Activated CD8-positive, alpha-beta memory T cell treated with anti-CD3 and anti-CD28 coated beads for 48 hours (primary cell): ENCODE measurements at regions not wholly inside any gene's neighbourhood (a gene's known extent, or its start where the extent isn't known, plus 50 kb on each side); places are given as distances from the start of the nearest gene placed in this dataset.
"Not testable (repeated sequence)": the region's sequence is repeated elsewhere in the genome, so short reads cannot be mapped to it uniquely, and the experiment has no call there.

ENCODE experiments used
- DNase-seq, 3 experiments: peaks; one replicate each; pipeline ENCODE4 v3.0.0-alpha.2; 2020; ENCODE audit warnings: low read depth in 2 of 3, low spot score in 2 of 3

- no peak for DNase-seq
These were observed 572.9 kb upstream of the SGCD start for GRCh38 chr5:155753943-155754581.

- no peak for DNase-seq
These were observed 567.7 kb upstream of the SGCD start for GRCh38 chr5:155759252-155759651.

DNA sequence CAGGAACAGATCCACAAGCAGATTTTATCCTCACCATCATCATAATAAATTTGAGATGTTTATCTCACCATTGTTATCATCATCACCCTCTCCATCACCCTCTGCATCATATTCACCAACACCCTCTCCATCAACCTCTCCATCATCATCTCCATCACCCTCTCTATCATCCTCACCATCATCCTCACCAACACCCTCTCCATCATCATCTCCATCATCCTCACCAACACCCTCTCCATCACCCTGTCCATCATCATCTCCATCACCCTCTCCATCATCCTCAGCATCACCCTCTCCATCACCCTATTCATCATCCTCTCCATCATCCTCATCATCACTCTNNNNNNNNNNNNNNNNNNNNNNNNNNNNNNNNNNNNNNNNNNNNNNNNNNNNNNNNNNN lies 567.0 kb upstream of the SGCD start:
- DNase-seq: no peak

- no peak for DNase-seq
These were observed 565.5 kb upstream of the SGCD start for GRCh38 chr5:155761502-155761901.

DNA sequence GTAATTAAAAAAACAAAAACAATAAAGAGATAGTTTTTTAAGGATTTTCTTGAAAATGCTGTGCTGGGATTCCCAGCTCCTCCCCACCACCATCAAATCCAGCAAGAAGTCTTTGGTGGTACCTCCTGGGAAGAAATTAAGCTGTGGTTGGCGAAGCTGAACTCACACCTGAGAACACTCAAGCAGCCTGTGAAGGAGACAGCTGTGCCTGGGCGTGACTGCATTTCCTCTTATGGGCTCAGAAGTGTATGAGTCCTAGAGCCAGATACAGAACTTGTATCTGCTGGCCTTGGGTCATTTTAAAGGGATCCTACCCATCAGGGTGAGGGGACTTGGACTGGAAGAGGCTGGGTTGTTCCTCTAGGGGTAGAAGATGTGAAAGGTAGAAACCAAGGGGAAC lies 561.2 kb upstream of the SGCD start:
- no peak for DNase-seq

GRCh38 chr5:155767470-155767869 lies 559.5 kb upstream of the SGCD start:
- DNase-seq: no peak

- no peak for DNase-seq
These were observed 558.6 kb upstream of the SGCD start for GRCh38 chr5:155768332-155768731.

- DNase-seq: no peak
These were observed 554.8 kb upstream of the SGCD start for GRCh38 chr5:155772009-155772662.

- DNase-seq: no peak
These were observed 553.3 kb upstream of the SGCD start for GRCh38 chr5:155773680-155774079.

DNA sequence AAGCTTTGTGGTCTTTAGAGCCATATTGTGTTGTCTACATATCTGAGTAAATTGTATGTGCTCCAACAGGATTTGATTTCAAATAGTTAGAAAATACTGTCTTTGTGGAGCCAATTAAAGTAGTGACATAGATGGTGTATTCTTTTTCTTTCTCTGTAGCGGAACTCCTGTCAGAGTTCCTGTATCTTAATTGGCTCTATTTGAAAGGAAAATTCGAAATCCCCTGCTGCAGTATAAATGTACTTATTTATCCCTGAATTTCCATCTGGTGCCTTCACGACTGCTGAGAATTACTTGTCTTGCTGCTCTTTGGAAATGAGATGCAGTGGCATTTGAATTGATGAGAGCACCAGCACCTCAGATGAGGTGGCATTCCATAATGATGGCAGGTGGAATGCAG lies 546.7 kb upstream of the SGCD start:
- no peak for DNase-seq

GRCh38 chr5:155783246-155783645 lies 543.7 kb upstream of the SGCD start:
- no peak for DNase-seq

- DNase-seq: no peak
These were observed 543.2 kb upstream of the SGCD start for GRCh38 chr5:155783791-155784190.

DNA sequence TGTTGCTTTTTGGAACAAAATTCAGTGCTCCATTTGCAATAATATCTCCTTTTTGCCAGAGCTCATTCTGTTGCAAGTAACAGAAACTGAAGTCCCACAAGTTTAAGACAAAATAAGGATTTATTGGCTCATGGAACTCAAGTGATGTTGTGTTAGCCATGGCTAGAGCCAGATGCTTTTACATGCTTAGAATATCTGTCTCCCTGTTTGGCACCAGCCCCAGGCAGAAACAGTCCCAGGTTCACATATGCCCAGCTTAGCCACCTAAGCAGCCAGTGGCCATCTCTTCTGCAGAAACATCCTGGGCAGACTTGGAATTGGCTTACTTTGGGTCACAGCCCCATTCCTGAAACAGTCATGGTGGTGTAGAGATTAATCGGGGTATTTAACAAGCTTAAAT lies 540.9 kb upstream of the SGCD start:
- no peak for DNase-seq

DNA sequence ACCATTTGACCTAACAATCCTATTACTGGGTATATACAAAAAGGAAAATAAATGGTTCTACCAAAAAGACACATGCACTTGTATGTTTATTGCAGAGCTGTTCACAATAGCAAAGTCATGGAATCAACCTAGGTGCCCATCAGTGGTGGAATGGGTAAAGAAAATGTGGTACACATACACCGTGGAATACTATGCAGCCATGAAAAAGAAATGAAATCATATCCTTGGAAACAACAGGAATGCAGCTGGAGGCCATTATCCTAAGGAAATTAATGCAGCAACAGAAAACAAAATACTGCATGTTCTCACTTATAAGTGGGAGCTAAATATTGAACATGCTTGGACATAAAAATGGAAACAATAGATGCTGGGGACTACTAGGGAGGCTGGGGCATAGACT lies 534.1 kb upstream of the SGCD start:
- no peak for DNase-seq

DNA sequence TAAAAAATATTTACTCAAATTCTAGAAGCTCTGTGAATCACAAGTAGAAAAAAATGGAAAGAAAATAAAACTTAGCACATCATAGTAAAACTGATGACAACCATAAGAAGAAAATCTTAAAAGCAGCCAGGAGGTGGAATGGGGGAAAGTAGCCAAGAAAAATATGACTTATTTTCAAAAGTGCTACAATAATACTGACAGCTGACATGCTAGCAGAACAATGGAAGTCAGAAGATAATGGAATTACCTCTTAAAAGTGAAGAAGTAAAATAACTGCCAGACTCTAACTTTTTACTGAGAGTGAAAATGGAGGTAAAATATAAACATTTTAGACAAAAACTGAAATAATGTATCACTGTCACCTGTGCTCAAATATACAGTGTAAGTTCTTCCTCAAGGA lies 532.2 kb upstream of the SGCD start:
- DNase-seq: no peak

DNA sequence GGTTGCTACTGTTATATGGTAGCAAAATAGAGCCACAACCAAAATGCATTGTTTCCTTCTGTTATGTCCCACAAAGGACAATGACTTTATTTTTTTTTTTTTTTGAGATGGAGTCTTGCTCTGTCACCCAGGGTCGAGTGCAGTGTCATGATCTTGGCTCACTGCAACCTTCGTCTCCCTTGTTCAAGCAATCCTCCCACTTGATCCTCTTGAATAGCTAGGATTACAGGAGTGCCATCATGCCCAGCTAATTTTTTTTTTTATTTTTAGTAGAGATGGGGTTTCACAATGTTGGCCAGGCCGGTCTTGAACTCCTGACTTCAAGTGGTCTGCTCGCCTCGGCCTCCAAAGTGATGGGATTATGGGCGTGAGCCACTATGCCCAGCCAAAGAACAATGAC lies 527.7 kb upstream of the SGCD start:
- DNase-seq: no peak

DNA sequence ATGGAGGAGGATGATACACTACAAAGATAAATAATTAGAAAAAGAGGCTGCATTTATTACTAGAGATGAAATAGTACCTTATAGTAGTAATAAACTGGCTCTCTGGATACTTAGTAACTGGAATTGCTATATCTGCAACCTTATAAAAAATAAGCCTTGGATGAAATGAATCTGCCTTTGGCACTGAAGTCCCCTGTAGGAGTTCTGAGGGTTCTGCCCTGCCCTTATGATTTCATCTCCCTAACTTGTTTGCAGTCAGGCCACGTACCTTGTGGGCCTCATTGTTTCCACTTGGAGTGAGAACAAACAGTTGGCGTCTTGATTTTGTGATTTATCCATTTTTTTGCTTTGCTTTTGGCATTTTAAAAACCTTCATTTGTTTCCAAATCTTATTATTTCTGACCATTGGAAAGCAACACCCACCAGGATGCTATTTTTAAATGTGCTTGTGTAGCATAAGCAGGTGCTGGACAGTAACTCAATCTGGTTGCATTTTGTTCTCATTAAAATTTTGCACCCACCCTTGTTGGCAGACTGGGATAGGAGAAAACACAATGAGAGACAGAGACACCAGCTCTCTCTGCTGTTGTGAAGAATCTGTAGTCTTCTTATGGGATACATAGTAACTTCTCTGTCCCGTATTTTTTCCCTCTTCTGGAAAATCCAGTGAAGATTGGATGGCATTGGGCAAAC lies 518.9 kb upstream of the SGCD start:
- no peak for DNase-seq

DNA sequence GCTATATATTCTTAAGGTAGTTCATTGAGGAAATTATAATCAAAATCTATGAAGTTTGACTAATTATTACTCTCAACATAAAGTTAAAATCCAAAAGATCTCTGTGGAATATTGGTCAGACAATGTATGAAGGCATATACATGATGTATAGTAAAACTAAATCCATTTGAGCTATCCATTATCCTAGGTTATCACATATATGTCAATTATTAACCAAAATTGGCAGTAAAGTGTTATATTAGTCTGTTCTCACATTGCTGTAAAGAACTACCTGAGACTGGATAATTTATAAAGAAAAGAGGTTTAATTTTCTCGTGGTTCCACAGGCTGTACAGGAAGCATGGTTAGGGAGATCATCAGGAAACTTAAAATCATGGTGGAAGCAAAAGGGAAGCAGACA lies 511.7 kb upstream of the SGCD start:
- DNase-seq: no peak

- no peak for DNase-seq
These were observed 504.8 kb upstream of the SGCD start for GRCh38 chr5:155822177-155822576.

DNA sequence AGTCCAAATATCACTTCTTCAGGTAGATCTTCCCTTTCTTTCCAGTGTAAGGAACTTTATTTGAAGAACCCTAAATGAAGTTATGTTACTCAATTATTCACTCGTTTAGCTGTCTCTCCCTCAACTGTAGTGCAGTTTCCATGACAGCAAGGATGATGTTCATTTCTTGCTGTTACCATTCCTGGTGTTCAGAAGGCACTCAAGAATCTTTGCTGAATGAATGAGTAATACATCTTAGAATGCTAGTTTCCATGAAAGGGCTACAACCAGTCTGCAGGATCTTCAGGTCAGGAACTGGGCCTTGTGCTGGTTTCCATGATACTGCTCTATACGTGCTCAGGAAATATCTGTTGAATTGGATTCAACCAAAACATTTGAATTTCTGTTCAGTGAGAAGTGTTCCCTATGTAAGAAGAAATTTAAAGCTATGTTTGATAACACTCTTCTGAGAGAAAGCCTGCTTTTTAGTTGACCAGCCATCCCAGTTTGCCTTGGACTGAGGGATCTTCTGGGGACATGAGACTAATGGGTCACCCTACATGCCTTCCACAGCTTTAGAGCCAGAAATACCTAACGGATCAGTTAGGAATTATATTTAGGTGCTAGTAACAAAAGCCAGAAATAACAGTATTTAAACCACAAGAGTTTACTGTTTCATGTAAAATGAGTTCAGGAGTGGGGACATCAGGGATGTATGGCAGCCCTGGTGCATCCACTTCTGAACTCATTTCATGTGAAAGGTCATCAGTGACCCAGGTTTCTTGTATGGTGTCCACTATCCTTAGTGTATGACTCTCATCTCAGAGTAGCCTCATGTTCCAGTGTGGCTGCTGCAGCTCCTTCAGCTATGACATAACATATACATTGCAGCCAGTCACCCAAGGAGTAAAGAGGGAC lies 500.1 kb upstream of the SGCD start:
- DNase-seq: no peak

GRCh38 chr5:155827508-155827815 lies 499.5 kb upstream of the SGCD start:
- DNase-seq: not testable (repeated sequence)

DNA sequence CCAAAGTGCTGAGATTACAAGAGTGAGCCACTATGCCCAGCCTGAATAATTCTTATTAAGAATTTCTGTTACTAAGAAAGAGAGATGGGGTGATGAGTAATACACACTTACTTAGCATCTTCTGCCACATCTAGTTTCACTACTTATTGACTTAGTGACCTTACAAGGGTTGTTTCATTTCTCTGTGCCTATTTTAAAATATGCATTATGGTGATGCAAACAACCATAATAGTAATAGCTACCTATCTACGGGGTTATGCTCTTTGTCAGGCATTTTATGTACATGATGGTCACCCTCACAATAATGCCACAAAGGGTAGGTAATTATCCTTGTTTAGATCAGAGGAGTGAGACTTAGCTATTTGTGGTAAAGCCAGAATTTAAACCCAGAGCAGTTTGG lies 499.0 kb upstream of the SGCD start:
- no peak for DNase-seq
